HPDE6-E6E7 (cell line): ENCODE measurements at regions not wholly inside any gene's neighbourhood (a gene's known extent, or its start where the extent isn't known, plus 50 kb on each side); places are given as distances from the start of the nearest gene placed in this dataset.

Experiments used
- DNase-seq: peaks from one replicate; pipeline ENCODE4 v3.0.0; 2011; ENCODE audit warnings: missing footprints; ENCODE audit errors: extremely low spot score

DNA sequence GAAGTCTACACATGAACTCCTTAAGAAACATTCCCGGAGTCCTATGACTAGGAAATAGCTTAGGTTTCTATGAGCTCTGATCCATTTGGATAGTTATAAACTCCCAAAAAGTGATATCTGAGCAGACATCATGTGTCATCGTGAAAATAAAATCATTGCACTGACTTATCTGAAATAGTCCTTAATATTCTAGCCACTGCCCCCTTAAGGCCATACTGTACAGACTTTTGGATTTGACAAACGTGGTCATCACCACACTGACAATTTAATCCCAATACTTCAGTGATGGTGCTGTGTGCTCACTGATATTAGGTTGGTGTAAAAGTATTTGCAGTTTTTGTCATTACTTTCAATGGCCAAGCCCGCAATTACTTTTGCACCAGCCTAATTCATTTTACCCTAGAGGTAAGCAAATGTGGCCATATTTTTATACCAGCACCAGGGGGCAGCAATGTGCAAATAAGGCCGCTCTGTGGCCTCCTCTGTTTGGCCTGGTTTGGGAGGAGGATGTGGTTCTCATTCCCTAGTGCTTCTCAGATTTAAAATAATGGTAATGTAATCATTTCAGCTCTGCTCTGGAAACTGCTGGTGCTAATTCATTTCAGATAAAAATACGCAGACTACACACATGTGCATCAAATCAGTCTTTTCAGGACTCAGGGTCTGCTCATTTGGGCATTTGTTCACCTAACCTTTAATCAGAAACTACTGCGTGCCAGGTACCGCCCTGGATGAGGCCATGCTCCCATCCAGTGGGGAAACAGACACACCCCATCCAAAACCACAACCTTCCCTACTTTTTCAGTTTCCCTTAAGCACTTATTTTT lies 196.4 kb upstream of the C1QTNF7 start:
- peak; percentile 31 for DNase-seq

DNA sequence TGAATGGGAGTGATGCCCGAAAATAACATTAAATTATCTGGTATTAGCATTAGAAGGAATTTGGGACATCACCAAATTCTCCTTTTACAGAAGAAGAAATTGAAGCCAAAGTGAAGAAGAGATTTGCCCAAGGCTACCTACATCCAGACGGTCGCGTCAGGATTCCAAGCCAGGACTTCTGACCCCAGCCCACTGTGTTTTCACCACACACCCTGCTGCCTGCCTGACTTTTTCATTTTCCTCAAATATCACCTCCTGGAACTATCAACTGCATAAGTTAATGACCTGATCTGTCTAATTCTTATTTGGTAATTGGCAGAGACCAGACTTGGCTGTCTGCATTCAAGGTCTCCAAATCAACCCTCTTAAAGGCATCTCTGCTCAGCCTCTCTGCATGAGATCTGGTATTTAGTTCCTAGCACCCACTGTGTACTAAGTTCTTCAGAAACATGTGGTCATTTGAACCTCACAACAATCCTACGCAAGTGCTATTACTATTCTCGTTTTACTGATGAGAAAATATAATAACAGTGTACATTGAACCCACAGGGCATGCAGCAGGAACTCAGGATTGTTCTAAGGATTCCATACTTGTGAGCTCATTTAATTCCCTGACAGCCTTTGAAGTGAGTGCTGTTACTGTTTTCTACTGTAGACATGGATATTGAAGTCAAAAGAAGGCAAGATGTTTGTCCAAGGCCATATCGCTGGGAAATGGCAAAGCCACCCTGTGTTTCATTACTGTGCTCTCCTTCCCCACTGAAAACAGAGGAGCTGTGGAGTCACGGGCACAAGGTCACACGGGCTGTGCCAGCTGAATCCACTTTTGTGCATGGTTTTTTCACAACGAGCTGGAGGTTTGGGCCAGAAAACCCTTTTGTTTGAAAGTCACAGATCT lies 195.2 kb upstream of the C1QTNF7 start:
- DNase-seq: no peak

DNA sequence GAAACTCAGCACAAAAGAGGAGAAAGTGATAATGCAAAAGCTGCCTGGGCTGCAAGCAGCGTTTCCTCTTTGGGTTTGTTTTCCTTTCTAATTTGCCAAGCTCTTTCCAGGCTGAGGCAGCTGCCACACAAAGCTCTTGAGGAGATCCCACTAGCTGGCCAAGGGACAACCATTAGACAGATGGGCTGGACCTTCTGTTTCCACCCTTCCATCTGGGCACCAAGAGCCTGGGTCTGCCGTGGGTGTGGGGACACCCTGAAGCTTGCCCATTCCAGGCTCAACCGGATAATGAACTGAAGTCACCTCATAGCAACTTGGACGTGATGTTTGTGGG lies 194.6 kb upstream of the C1QTNF7 start:
- DNase-seq: no peak

DNA sequence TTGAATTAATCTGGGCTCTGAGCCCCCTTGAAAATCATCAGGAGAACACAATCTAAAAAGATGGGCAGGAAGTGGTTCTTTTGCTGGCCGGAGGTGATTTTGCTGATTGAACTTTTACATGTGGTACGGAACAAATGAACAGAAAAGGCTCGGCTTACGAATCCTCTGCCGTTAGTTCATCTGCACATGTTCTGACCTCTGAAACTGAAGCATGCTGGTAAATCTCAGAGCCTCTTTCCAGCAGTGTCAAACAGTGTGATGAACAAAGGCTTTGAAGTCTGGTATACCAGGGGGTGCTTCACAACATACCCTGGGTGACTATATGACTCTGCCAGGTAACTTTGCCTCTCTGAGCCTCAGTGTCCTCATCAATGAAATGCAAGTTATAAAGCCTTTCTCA lies 194.2 kb upstream of the C1QTNF7 start:
- no peak for DNase-seq

DNA sequence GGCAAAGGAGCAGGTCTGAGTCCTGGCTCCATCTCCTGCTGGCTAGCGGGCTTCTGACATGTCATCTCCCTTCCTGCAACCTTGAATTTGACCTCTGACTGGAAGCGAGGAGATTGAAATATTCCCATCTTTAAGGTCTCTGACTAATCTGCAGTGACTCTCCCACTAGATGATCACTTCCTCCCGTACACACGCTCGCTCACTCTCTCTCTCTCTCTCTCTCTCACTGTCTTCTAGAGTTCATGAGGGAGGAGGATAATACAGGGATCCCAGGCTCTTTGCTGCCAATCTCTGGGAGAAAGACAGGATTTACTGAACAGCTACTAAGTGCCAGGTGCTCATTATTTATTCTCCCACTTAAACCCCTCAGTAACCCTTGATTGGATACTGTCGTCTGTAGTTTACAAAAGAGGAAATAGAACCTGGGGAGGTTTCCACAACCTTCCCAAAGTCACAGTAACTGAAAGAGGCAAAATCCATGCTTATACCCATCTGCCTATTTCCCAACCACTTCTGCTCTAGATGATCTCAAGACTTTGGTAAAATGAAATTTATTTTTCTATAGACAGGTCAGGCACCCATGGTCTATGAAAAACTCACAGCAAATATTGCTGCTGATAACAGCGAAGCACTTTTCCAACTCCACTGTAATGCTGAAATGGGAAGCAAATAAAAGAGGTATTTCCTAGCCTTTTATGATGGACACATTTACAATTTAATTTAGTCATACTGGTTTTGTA lies 193.5 kb upstream of the C1QTNF7 start:
- DNase-seq: peak; percentile 26

DNA sequence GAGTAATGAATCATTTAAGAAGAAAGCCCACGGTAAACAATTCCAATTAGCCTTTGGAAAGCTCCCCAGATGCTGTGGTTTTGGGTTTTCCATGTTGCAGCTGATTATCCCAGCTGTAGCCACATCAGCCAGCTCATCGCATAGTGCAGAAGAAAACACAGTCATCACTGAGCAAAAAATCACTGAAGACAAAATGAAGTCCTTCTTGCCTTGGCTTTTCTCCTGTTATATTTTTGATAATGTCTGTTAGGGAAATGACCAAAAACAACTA lies 193.0 kb upstream of the C1QTNF7 start:
- DNase-seq: no peak

DNA sequence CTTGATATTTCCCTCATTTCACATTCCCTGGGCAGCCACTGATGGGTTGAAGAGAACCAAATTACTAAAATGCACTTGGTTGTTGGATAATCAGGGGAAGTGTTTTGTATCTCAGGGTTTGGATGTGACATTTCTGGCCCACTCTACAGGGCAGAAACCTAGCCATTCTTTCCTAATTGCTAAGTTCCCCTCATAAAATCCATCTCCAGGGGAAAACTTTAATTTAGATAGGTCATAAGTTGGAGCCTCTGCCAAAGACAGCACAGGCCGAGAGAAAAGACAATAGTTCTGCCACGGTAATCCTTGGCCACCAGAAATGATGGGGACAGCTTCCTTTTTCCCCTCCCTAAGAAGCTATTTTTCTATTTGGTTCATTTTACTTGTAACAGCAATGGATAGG lies 192.7 kb upstream of the C1QTNF7 start:
- DNase-seq: no peak

DNA sequence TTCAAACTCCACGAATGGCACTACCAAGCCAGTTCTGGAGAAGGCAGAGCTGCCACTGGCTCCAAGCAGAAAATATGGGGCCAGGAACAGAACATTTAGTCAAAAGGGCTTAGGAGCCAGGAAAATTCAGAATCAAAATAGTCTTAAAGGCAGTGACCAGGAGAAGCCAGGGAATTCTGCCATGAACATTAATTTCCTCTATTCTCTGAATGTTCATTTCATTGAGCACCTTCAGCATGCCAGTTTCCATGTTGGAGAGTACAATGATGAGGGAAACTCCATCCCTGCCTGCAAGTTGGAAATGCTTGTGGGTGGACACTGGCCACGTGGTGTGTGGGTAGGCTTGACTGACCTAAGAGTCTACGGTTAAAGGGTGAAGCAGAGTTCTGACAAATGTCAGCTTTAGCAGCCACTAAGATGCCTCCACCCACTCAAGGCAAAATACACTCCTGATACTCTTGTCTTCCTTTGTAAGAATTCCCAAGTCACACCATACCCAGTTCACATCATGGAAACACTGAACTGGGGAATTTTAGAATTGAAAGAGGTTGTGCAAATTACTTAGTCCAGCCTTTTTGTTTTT lies 190.1 kb upstream of the C1QTNF7 start:
- DNase-seq: no peak

DNA sequence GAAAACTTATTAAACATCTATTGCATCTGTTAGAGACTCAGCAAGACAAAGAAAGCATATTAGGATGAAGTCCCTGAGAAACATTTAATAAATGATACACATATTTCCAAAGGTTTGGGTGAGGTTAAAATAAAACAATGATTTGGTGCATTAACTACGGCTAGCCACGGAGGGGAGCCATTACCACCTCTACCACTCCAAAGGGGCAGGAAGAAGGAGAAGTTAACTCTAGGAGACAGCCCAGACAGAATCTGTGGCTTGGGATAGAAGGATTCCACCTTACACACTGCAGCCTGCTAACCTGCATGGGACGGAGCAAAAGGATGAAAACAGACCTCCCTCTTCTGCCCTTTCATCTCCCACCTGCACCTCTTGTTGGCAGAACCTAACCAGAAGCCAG lies 189.1 kb upstream of the C1QTNF7 start:
- DNase-seq: peak; percentile 54

DNA sequence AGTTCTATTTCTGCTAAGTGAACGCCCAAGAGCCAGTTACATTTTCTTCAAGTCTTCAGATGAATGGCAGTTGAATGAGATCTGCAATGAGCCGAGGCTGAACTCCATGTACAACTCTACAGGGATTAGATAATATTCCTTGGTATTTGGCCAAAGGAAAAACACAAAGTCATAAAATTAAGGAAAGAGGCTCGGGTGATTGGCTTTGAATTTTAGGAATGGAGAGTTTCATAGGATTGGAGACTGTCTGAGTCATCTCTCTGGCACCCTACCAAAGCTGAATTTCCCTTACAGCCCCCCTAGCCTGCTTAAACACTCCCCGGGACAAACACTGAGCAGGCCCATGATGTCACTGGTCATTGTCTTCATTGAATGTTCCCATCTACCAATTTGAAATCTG lies 188.0 kb upstream of the C1QTNF7 start:
- no peak for DNase-seq

DNA sequence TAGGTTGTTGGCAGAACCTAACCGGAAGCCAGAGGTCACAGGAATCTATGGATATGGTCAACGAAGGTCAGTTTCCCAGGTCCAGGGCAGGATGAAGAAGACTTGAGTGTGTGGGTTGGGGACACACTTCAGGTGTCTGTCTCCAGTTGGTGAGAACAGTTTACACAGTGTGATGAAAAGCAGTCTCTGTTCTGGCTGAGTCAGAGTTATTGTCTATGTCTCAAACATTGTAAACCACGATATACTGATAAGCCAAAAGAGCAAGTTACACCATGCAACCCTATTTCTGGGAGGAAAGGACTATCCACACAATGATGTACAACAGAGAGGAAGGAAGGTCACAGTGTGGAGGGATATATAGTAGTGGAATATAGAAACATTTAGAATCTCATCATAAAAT lies 187.1 kb upstream of the C1QTNF7 start:
- no peak for DNase-seq

DNA sequence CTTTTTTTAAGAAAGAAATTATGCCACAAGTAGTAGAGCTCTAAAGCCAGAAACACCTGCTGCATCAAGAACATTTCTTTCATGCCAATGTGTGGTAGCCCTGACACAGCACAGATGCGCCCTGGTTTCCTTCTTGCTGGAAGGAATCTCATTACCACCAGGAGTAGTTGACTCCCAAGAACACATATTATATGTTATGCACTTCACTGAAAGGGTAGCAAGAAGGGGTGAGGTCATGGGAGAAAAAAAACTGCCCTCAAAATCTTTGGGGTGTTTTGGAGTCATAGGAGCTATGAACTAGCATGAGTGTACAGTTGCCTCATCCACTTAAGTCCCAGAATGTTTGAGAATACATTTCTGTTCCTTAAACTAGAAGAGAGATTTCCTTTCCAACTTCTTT lies 185.8 kb upstream of the C1QTNF7 start:
- DNase-seq: no peak

DNA sequence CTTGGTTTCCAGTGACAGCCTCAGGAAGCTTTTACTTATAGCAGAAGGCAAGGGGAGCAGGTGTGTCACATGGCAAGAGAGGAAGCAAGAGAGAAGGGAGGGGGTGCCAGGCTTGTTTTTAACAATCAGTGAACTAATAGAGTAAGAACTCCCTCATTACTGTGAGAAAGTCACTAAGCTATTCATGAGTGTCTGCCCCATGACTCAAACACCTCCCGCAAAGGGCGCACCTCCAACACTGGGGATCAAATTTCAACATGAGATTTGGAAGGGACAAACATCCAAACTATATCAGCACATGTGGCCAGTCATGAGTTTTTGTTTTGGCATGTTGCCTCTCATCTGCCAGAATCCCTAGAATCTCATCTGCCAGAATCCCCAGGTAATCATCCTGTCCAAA lies 183.5 kb upstream of the C1QTNF7 start:
- DNase-seq: no peak

DNA sequence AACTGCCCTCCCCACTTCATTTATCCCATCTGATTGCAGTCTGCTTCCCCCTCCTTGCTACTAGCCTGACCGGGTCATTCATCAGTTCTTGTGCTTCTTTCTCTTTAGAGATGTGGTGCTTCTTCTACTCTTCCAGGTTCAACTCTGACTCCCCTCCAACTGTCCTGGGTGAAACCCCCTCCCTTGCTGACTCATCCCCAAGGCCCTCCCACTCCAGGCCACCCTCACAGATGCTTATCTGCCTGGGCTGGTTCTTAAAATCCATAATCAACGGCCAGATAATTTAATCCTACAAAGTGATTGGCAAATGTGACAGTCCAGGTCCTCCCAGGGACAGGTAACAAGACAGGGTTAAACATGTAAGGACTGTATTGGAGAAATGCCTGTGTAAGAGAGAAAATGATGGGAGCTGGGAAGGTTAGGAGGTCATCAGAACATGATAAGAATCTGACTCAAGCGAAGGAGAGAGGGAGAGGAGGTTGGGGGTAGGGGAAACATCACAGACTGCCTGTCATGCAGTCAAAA lies 182.8 kb upstream of the C1QTNF7 start:
- no peak for DNase-seq

DNA sequence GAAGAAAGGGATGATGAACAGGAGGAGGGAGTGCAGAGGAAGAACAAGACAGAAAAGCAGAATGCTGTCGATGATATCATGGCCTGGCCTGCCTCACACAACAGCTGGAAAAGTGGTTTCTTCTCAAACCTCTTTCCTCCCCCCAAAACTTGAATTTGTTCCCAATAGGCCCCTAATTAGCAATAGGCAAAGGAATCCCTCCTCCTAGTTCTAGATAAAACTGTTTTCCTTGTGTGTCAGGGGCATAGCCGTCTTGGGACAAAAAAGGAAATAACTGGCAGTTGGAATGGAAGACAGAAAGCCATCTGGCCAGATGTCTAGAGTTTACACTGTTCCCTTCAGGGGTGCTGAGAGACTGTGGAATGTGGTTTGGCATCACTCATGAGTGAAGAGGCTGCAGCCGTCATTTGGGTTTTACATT lies 177.8 kb upstream of the C1QTNF7 start:
- no peak for DNase-seq

DNA sequence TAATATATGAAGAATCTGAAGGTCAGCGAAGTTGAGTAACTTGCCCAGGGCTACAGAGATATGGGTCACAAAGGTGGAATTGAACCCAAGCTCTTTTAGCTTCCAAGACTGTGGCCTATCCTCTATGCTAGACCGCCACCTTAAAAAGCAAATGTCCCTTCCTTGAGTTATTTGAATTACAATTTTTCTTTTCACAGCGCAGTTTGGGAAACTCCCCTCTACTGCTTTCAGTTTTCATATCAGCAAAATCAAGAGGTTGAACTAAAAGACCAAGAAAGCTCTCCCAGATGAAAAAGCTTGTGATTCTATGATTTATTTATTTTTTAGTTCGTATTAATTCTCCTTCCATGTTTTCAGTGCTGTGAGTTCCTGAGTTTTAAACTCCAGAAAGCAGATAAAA lies 174.5 kb upstream of the C1QTNF7 start:
- DNase-seq: no peak

DNA sequence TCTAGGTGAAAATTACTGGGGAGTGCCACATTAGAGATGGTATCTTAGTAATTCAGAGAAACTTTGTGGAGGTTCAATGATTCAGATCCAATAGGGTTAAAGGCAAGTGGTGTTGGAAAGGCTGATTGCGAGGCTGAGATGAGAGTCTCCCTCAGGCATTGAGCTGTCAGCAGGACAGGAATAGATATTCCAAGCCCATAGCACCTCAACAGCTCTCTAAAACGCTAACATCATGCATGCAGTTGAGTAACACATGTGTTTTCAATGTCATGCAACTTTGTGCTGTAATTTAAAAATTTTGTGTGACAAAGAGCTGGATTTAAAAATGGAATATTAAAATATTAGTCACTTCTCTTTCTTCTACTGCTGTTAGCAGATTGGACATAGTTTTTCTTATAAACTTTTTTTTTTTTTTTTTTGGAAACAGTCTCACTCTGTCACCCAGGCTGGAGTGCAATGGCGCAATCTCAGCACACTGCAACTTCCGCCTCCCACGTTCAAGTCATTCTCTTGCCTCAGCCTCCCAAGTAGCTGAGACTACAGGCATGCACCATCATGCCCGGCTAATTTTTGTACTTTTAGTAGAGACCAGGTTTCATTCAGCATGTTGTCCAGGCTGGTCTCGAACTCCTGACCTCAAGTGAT lies 173.5 kb upstream of the C1QTNF7 start:
- DNase-seq: no peak

DNA sequence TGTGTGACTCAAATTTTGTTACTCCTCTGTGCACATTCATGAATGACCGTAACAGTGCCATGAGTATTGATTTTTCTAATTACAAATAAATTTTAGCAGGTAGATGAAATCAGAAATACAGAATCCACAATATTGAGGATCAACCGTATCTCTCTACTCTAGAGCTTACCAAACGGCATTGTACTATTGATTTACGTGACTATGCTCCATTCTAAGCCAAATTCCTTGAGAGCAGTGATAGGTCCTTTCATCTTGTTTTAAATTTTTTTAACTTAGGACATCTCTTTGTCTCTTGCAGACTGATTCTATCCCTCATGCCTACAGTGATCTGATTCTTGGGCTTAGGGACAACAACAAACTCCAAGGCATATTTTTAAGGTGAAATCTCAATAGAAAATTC lies 172.3 kb upstream of the C1QTNF7 start:
- DNase-seq: no peak

DNA sequence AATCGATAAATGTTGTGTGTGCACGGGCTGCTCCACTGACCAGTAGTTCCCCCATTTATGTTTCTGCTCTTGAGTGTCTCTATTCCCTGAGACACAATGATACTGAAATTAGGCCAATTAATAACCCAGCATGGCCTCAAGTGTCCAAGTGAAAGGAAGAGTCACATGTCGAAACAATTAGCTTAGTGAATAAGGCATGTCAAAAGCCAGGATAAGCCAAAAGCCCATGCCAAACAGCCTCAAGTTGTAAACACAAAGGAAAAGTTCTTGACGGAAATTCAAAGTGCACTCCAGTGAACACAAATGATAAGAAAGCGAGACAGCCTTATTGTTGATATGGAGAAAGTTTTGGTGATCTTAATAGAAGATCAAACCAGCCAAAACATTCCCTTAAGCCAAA lies 167.1 kb upstream of the C1QTNF7 start:
- no peak for DNase-seq

DNA sequence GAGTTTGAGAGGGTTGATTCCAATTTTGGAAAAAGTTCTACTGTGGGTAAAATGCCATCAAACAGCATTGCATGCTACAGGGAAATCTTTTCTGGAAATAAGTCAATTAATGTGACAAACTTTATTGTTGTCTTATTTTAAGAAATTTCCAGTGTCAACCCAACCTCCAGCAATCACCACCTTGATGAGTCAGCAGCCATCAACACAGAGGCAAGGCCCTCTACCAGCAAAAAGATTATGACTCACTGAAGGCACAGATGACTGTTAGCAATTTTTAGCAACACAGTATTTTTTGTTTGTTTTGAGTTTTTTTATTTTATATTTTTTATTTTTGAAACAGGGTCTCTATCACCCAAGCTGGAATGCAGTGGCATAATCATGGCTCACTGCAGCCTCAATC lies 165.4 kb upstream of the C1QTNF7 start:
- no peak for DNase-seq

DNA sequence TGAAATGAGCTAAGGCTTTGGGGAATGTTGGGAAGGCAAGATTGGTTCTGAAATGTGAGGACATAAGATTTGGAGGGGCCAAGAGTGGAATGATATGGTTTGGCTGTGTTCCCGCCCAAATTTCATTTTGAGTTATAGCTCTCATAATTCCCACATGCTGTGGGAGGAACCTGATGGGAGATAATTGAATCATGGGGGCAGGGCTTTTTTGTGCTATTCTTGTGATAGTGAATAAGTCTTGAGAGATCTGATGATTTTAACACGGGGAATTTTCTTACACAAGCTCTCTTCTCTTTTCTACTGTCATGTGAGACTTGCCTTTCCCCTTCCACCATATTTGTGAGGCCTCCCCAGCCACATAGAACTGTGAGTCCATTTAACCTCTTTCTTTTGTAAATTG lies 157.6 kb upstream of the C1QTNF7 start:
- no peak for DNase-seq

DNA sequence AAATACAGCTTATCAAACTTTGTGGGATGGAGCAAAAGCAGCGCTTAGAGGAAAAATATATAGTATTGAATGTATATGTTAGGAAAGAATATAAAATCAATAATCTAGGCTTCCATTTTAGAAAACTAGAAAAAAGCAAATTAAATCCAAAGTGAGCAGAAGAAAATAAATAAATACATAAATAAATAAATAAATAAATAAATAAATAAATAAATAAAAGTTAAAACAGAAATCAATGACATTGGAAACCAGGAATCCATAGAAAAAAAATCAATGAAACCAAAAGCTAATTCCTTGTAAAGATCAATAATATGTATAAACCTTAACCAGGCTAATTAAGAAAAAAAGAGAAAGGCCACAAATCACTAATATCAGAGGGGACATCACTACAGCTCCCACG lies 141.8 kb upstream of the C1QTNF7 start:
- no peak for DNase-seq
